ENCODE measurements at regions not wholly inside any gene's neighbourhood (a gene's known extent, or its start where the extent isn't known, plus 50 kb on each side); places are given as distances from the start of the nearest gene placed in this dataset.

DNA sequence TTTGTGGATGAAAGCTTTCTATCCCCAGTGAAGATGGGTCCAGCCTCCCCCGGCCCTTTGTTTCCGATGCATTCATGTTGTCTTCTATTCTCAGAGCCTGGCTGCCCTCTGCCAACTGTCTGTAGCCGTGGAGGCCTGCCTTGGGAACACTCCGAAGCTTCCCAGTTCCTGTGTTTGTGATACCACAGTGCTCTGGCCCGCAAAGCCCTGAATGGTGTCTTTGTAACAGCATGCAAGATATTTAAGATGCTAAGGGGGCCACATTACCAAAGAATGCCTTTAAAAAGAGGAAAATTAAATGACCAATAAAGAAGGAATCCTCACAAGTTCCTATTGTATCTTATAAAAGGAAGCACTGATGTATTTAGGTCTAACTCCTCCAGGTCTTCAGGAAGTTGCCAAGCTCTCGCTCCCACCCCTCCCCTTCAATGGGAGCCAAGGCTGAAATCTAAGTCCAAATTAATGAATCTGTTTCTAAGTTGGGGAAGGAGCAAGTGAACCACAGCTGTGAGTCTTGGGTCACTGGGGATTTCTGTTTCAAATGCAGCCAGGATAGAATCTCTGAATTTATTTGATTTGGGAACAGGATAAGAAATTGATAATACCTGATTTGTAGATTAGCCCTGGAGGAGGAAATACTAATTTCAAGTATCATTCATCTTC, 596.1 kb downstream of the QKI start:
- TF ChIP-seq NFIC (IDR thresholded peaks at IDR 0.05) (no peak), TAF1 (IDR thresholded peaks at IDR 0.05; ENCODE audit: low read depth) (no peak), FOXM1 (IDR thresholded peaks at IDR 0.05; ENCODE audit: borderline replicate concordance, low read depth) (no peak), EGR1 (IDR thresholded peaks at IDR 0.05) (no peak), CEBPB (IDR thresholded peaks at IDR 0.05) (no peak), ZBTB7A (IDR thresholded peaks at IDR 0.05; ENCODE audit: low read depth) (no peak), EP300 (IDR thresholded peaks at IDR 0.05; ENCODE audit: borderline replicate concordance) (no peak)
- TF ChIP-seq, protein P1, sequence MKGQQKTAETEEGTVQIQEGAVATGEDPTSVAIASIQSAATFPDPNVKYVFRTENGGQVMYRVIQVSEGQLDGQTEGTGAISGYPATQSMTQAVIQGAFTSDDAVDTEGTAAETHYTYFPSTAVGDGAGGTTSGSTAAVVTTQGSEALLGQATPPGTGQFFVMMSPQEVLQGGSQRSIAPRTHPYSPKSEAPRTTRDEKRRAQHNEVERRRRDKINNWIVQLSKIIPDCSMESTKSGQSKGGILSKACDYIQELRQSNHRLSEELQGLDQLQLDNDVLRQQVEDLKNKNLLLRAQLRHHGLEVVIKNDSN (IDR thresholded peaks at IDR 0.05), result no peak
- TF ChIP-seq, protein P2, sequence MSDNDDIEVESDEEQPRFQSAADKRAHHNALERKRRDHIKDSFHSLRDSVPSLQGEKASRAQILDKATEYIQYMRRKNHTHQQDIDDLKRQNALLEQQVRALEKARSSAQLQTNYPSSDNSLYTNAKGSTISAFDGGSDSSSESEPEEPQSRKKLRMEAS (IDR thresholded peaks at IDR 0.05), result no peak

DNA sequence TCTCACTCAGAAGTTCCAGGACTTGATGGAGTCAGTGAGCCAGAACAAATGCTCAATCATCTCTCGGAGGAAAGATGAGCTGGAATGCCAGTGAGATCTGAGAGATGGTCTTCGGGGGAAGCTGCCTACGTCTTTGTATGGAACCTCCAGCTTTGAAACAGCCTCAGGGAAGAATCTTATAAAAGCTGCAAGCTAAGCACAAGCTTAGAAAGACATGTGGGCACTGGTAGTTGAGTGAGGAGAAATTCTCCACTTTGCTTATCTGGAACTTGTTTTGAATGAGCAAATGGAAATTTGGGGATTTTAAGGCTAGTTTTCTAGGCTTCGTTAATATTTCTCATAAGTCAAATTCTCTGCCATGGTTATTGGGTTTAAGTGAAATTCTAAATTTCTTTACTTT, 594.4 kb downstream of the QKI start:
- TF ChIP-seq, protein P2 (IDR thresholded peaks at IDR 0.05), result no peak
- TF ChIP-seq NFIC (IDR thresholded peaks at IDR 0.05) (no peak), RAD21 (IDR thresholded peaks at IDR 0.05; ENCODE audit: low read depth) (no peak), TAF1 (IDR thresholded peaks at IDR 0.05; ENCODE audit: low read depth) (no peak), EP300 (IDR thresholded peaks at IDR 0.05; ENCODE audit: borderline replicate concordance) (no peak), CEBPB (IDR thresholded peaks at IDR 0.05) (no peak), FOXM1 (IDR thresholded peaks at IDR 0.05; ENCODE audit: borderline replicate concordance, low read depth) (no peak), CREB1 (IDR thresholded peaks at IDR 0.05; ENCODE audit: low read depth) (no peak), YY1 (IDR thresholded peaks at IDR 0.05; ENCODE audit: low read depth) (no peak), EGR1 (IDR thresholded peaks at IDR 0.05) (no peak), TCF12 (IDR thresholded peaks at IDR 0.05; ENCODE audit: low read depth) (no peak), ZBTB7A (IDR thresholded peaks at IDR 0.05; ENCODE audit: low read depth) (no peak), TEAD4 (IDR thresholded peaks at IDR 0.05) (no peak)
- TF ChIP-seq, protein P1 (IDR thresholded peaks at IDR 0.05), result no peak
- TF ChIP-seq, protein P3, sequence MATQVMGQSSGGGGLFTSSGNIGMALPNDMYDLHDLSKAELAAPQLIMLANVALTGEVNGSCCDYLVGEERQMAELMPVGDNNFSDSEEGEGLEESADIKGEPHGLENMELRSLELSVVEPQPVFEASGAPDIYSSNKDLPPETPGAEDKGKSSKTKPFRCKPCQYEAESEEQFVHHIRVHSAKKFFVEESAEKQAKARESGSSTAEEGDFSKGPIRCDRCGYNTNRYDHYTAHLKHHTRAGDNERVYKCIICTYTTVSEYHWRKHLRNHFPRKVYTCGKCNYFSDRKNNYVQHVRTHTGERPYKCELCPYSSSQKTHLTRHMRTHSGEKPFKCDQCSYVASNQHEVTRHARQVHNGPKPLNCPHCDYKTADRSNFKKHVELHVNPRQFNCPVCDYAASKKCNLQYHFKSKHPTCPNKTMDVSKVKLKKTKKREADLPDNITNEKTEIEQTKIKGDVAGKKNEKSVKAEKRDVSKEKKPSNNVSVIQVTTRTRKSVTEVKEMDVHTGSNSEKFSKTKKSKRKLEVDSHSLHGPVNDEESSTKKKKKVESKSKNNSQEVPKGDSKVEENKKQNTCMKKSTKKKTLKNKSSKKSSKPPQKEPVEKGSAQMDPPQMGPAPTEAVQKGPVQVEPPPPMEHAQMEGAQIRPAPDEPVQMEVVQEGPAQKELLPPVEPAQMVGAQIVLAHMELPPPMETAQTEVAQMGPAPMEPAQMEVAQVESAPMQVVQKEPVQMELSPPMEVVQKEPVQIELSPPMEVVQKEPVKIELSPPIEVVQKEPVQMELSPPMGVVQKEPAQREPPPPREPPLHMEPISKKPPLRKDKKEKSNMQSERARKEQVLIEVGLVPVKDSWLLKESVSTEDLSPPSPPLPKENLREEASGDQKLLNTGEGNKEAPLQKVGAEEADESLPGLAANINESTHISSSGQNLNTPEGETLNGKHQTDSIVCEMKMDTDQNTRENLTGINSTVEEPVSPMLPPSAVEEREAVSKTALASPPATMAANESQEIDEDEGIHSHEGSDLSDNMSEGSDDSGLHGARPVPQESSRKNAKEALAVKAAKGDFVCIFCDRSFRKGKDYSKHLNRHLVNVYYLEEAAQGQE (IDR thresholded peaks at IDR 0.05; ENCODE audit: low read depth), result no peak

DNA sequence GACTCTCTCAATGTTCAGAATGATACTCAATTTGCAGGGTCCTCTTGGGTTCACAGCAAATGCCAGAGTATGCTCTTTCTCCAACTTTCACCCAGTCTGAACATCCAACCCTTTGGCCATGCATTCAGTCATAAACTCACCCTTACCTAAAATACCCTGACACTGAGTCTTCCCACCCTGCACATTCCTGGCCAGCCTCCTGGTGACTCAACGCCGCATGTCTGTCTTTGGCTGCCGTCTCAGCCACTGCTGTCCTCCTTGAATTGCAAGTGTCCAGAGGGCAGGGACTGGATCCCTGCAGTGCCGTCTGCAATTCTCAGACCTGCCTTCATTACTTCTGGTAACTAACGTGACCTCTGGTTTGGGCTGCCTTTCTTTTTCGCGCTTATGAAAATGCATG, 593.4 kb downstream of the QKI start:
- TF ChIP-seq EGR1 (IDR thresholded peaks at IDR 0.05), result no peak
- no peak for TF ChIP-seq YY1 (IDR thresholded peaks at IDR 0.05; ENCODE audit: low read depth)
- TF ChIP-seq ZBTB7A (IDR thresholded peaks at IDR 0.05; ENCODE audit: low read depth), result no peak
- TF ChIP-seq EP300 (IDR thresholded peaks at IDR 0.05; ENCODE audit: borderline replicate concordance), result no peak
- TF ChIP-seq RAD21 (IDR thresholded peaks at IDR 0.05; ENCODE audit: low read depth), result no peak
- TF ChIP-seq FOXM1 (IDR thresholded peaks at IDR 0.05; ENCODE audit: borderline replicate concordance, low read depth), result no peak
- no peak for TF ChIP-seq TEAD4 (IDR thresholded peaks at IDR 0.05)
- TF ChIP-seq, protein P2 (IDR thresholded peaks at IDR 0.05), result no peak
- TF ChIP-seq TCF12 (IDR thresholded peaks at IDR 0.05; ENCODE audit: low read depth), result no peak
- TF ChIP-seq, protein P3 (IDR thresholded peaks at IDR 0.05; ENCODE audit: low read depth), result no peak
- TF ChIP-seq CEBPB (IDR thresholded peaks at IDR 0.05), result no peak
- no peak for TF ChIP-seq CREB1 (IDR thresholded peaks at IDR 0.05; ENCODE audit: low read depth)
- no peak for TF ChIP-seq TAF1 (IDR thresholded peaks at IDR 0.05; ENCODE audit: low read depth)
- TF ChIP-seq, protein P1 (IDR thresholded peaks at IDR 0.05), result no peak
- no peak for TF ChIP-seq NFIC (IDR thresholded peaks at IDR 0.05)

DNA sequence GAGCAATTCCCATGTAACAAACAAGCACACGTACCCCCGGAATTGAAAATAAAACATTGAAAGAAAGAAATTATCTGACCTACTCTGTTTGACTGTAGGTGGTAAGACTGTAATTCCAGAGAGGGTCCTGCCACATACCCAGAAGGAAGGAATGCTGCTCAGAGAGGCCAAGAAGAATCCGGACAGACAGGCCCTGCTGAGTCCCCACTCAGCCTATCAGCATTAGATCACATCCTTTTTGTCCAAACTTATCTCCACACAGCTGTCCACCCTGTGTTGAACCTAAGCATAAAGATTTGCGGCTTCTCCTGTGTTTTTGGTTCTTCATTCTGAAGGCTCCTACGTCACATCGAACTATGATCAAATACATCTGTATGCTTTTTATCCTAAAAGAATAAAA, 591.9 kb downstream of the QKI start:
- no peak for TF ChIP-seq TCF12 (IDR thresholded peaks at IDR 0.05; ENCODE audit: low read depth)
- TF ChIP-seq, protein P2 (IDR thresholded peaks at IDR 0.05), result no peak
- no peak for TF ChIP-seq EGR1 (IDR thresholded peaks at IDR 0.05)
- no peak for TF ChIP-seq CREB1 (IDR thresholded peaks at IDR 0.05; ENCODE audit: low read depth)
- no peak for TF ChIP-seq RAD21 (IDR thresholded peaks at IDR 0.05; ENCODE audit: low read depth)
